HCT116 (cell line): ENCODE measurements at regions not wholly inside any gene's neighbourhood (a gene's known extent, or its start where the extent isn't known, plus 50 kb on each side); places are given as distances from the start of the nearest gene placed in this dataset.

Experiments
- ATAC-seq: fragments of 200-7000 bp; cut with Tn5 transposase; 2 replicates; pipeline ENCODE4 v1.9.1; 2020; ENCODE audit warnings: mild to moderate bottlenecking, moderate library complexity
- BruUV-seq: library from RNA; stranded (reverse); fragments of 400-500 nt; replicated peaks from 2 replicates; lab custom pipeline; 2021; lab: Mats Ljungman, UMichigan
- CTCF ChIA-PET: fragments of 300-600 bp; sonication (Branson Sonifier 250); formaldehyde crosslinking; loops from one replicate; lab custom pipeline; 2021; ENCODE audit warnings: antibody characterized with exemption; lab: Charles Lee
- POLR2A ChIA-PET: fragments of 300-600, 350-600 bp; sonication (Branson Sonifier 250); formaldehyde crosslinking; loops from one replicate; lab custom pipeline; 2021; ENCODE audit warnings: antibody characterized with exemption; lab: Charles Lee
- RAD21 ChIA-PET, 2 experiments: fragments of 300-600 bp; sonication (Branson Sonifier 250); formaldehyde crosslinking; loops; one replicate each; lab custom pipeline; 2023; ENCODE audit warnings: low total read pairs in 2 of 2; ENCODE audit not compliant: uncharacterized antibody in 2 of 2, unreplicated experiment in 2 of 2, low non-redundant PET in 1 of 2; lab: Charles Lee
- DNase-seq: peaks from one replicate; pipeline ENCODE4 v3.0.0-alpha.2; 2010; ENCODE audit warnings: low read depth, low spot score
- H2AFZ ChIP-seq: fragments of 200-600 bp; shearing (Covaris generic), sonication (generic); 2 replicates; pipeline ENCODE4 v1.6.1; 2017; ENCODE audit warnings: low read depth, mixed run types, mixed read lengths, antibody characterized with exemption, low read length; ENCODE audit not compliant: poor library complexity, severe bottlenecking
- H3K27ac ChIP-seq: 2 replicates; pipeline ENCODE4 v1.5.1; 2012; ENCODE audit warnings: low read depth, low read length
- H3K27me3 ChIP-seq: fragments of 200-600 bp; sonication (generic); 2 replicates; pipeline ENCODE4 v1.6.1; 2016; ENCODE audit warnings: mixed run types, low read length, mixed read lengths; ENCODE audit not compliant: insufficient read depth
- H3K36me3 ChIP-seq, 2 experiments: fragments of 200-500 bp in 1 of 2; fragments of 200-600 bp in 1 of 2; sonication (Bioruptor generic) in 1 of 2; sonication (generic) in 1 of 2; 2 replicates each; pipeline versions ENCODE4 v1.5.1 to v1.6.1; 2014 to 2016; ENCODE audit warnings: low read length in 2 of 2, inconsistent platforms in 1 of 2, mixed read lengths in 1 of 2, mixed run types in 1 of 2; ENCODE audit not compliant: insufficient read depth in 2 of 2, control insufficient read depth in 1 of 2
- H3K4me1 ChIP-seq, 2 experiments: fragments of 200-600 bp in 1 of 2; sonication (generic) in 1 of 2; 2 replicates each; pipeline versions ENCODE4 v1.5.1 to v1.6.1; 2012 to 2017; ENCODE audit warnings: low read length in 2 of 2, inconsistent platforms in 1 of 2, mild to moderate bottlenecking in 1 of 2, mixed read lengths in 1 of 2, mixed run types in 1 of 2, moderate library complexity in 1 of 2; ENCODE audit not compliant: insufficient read depth in 2 of 2, control insufficient read depth in 1 of 2
- H3K4me2 ChIP-seq: fragments of 200-600 bp; sonication (generic); 2 replicates; pipeline ENCODE4 v1.6.1; 2017; ENCODE audit warnings: mixed run types, low read length, mixed read lengths
- H3K4me3 ChIP-seq, 2 experiments: fragments of 200-600 bp in 1 of 2; sonication (generic) in 1 of 2; replicated peaks in 1 of 2; 2 replicates each; pipeline ENCODE4 v1.5.1; 2011 to 2016; ENCODE audit warnings: low read length in 2 of 2, control low read depth in 1 of 2, low read depth in 1 of 2, mild to moderate bottlenecking in 1 of 2, mixed read lengths in 1 of 2, mixed run types in 1 of 2
- H3K79me2 ChIP-seq: fragments of 200-600 bp; sonication (generic); 2 replicates; pipeline ENCODE4 v1.6.1; 2017; ENCODE audit warnings: mild to moderate bottlenecking, mixed run types, low read length, moderate library complexity, mixed read lengths; ENCODE audit not compliant: insufficient read depth
- H3K9ac ChIP-seq: fragments of 200-600 bp; sonication (generic); 2 replicates; pipeline ENCODE4 v1.6.1; 2016; ENCODE audit warnings: low read length, mixed read lengths
- H3K9me2 ChIP-seq: fragments of 200-600 bp; sonication (generic), shearing (Covaris generic); 2 replicates; pipeline ENCODE4 v1.6.1; 2017; ENCODE audit warnings: mixed run types, mild to moderate bottlenecking, moderate library complexity; ENCODE audit not compliant: insufficient read depth
- H3K9me3 ChIP-seq, 2 experiments: fragments of 200-500 bp in 1 of 2; fragments of 200-600 bp in 1 of 2; sonication (Bioruptor generic) in 1 of 2; sonication (generic) in 1 of 2; 2 replicates each; pipeline ENCODE4 v1.6.1; 2014 to 2017; ENCODE audit warnings: low read length in 2 of 2, mixed read lengths in 2 of 2, inconsistent platforms in 1 of 2, low read depth in 1 of 2, mild to moderate bottlenecking in 1 of 2, mixed run types in 1 of 2, moderate library complexity in 1 of 2; ENCODE audit not compliant: control insufficient read depth in 1 of 2, insufficient read depth in 1 of 2
- H4K20me1 ChIP-seq: fragments of 200-600 bp; sonication (generic), shearing (Covaris generic); 2 replicates; pipeline ENCODE4 v1.6.1; 2017; ENCODE audit warnings: mixed run types, mild to moderate bottlenecking, moderate library complexity; ENCODE audit not compliant: insufficient read depth
- ATF3 ChIP-seq: IDR thresholded peaks from 2 replicates; pipeline ENCODE4 v1.6.1; 2012
- CEBPB ChIP-seq: IDR thresholded peaks from 2 replicates; pipeline ENCODE4 v1.6.1; 2012; ENCODE audit warnings: low read depth
- EZH2 ChIP-seq: fragments of 200-600 bp; sonication (generic); IDR thresholded peaks from 2 replicates; pipeline ENCODE4 v1.6.1; 2017; ENCODE audit warnings: antibody characterized with exemption, mixed run types
- EZH2phosphoT487 ChIP-seq: fragments of 200-600 bp; IDR thresholded peaks from 2 replicates; pipeline ENCODE4 v1.6.1; 2018; ENCODE audit warnings: antibody characterized with exemption, borderline replicate concordance
- FOSL1 ChIP-seq: IDR thresholded peaks from 2 replicates; pipeline ENCODE4 v1.6.1; 2012; ENCODE audit warnings: low read depth
- JUND ChIP-seq: IDR thresholded peaks from 2 replicates; pipeline ENCODE4 v1.6.1; 2012
- POLR2A ChIP-seq: IDR thresholded peaks from 2 replicates; pipeline ENCODE4 v1.7.0; 2011; ENCODE audit warnings: borderline replicate concordance; ENCODE audit not compliant: insufficient read depth, insufficient read length; ENCODE audit errors: extremely low read depth
- POLR2AphosphoS5 ChIP-seq: IDR thresholded peaks from 2 replicates; pipeline ENCODE4 v1.6.1; 2011; ENCODE audit warnings: mild to moderate bottlenecking, low read depth, low read length, moderate library complexity
- RAD21 ChIP-seq: IDR thresholded peaks from 2 replicates; pipeline ENCODE4 v1.6.1; 2012; ENCODE audit warnings: low read depth, mild to moderate bottlenecking
- SP1 ChIP-seq: IDR thresholded peaks from 2 replicates; pipeline ENCODE4 v1.6.1; 2012; ENCODE audit warnings: low read depth
- SRF ChIP-seq: IDR thresholded peaks from 2 replicates; pipeline ENCODE4 v1.6.1; 2012; ENCODE audit warnings: low read depth
- TCF7L2 ChIP-seq: IDR thresholded peaks from 2 replicates; pipeline ENCODE4 v1.7.0; 2011; ENCODE audit warnings: borderline replicate concordance, inconsistent platforms; ENCODE audit not compliant: insufficient read depth, insufficient read length; ENCODE audit errors: extremely low read depth
- YY1 ChIP-seq: IDR thresholded peaks from 2 replicates; pipeline ENCODE4 v1.6.1; 2011; ENCODE audit warnings: low read length, low read depth, moderate library complexity, mild to moderate bottlenecking; ENCODE audit not compliant: insufficient replicate concordance; ENCODE audit errors: extremely low read depth
- ZFX ChIP-seq: fragments of 450-650 bp; IDR thresholded peaks from 2 replicates; pipeline ENCODE4 v1.6.1; 2017
- intact Hi-C: fragments of 100-400 bp; cut with micrococcal nuclease; formaldehyde crosslinking; loops from 2 replicates; pipeline ENCODE4 v1.10.0; 2022
- TF ChIP-seq, protein P1 (sequence below): IDR thresholded peaks from 2 replicates; pipeline ENCODE4 v1.6.1; 2011; ENCODE audit warnings: mild to moderate bottlenecking, low read length, moderate library complexity; ENCODE audit not compliant: insufficient replicate concordance; ENCODE audit errors: extremely low read depth
- TF ChIP-seq, protein P2 (sequence below): IDR thresholded peaks from 2 replicates; pipeline ENCODE4 v1.6.1; 2012
- TF ChIP-seq, protein P3 (sequence below): IDR thresholded peaks from 2 replicates; pipeline ENCODE4 v1.6.1; 2012; ENCODE audit warnings: low read depth
- TF ChIP-seq, protein P4 (sequence below), 3 experiments: fragments of 200-600 bp in 1 of 3; sonication (generic) in 1 of 3; IDR thresholded peaks in 2 of 3; conservative IDR thresholded peaks in 1 of 3; 2 replicates each; pipeline ENCODE4 v1.5.1; 2012 to 2017; ENCODE audit warnings: low read depth in 2 of 3, low read length in 2 of 3, antibody characterized with exemption in 1 of 3, borderline replicate concordance in 1 of 3, control low read depth in 1 of 3, mild to moderate bottlenecking in 1 of 3, mixed read lengths in 1 of 3, mixed run types in 1 of 3, moderate library complexity in 1 of 3; ENCODE audit not compliant: insufficient read depth in 1 of 3

DNA sequence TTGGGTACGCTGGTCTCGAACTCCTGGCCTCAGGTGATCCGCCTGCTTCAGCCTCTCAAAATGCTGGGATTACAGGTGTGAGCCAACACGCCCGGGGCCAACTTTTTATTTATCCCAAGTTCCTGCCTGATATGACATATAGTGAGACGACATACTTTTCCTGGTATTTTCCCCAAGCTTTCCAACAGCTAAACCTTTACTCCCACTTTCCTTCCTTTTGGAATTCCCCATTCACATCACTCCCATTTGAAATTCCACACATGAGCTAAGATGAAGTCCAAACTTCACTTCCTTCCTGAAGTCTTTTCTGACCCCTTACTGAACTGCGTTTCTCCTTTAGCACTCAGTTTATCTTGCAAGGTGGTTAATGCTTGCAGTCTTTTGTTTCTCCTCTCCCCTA lies 64.1 kb downstream of the S1PR1 start:
- POLR2A ChIA-PET, result no interaction called here
- peaks cover 7% of the 10 kb centered on the region; the same call in 1 of the 2 replicates for H3K27me3 ChIP-seq
- no peak for TF ChIP-seq ZFX
- TF ChIP-seq, protein P1, sequence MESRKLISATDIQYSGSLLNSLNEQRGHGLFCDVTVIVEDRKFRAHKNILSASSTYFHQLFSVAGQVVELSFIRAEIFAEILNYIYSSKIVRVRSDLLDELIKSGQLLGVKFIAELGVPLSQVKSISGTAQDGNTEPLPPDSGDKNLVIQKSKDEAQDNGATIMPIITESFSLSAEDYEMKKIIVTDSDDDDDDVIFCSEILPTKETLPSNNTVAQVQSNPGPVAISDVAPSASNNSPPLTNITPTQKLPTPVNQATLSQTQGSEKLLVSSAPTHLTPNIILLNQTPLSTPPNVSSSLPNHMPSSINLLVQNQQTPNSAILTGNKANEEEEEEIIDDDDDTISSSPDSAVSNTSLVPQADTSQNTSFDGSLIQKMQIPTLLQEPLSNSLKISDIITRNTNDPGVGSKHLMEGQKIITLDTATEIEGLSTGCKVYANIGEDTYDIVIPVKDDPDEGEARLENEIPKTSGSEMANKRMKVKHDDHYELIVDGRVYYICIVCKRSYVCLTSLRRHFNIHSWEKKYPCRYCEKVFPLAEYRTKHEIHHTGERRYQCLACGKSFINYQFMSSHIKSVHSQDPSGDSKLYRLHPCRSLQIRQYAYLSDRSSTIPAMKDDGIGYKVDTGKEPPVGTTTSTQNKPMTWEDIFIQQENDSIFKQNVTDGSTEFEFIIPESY, result no peak
- TF ChIP-seq TCF7L2, result no peak
- TF ChIP-seq SP1, result no peak
- TF ChIP-seq, protein P2, sequence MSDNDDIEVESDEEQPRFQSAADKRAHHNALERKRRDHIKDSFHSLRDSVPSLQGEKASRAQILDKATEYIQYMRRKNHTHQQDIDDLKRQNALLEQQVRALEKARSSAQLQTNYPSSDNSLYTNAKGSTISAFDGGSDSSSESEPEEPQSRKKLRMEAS, result no peak
- TF ChIP-seq SRF, result no peak
- TF ChIP-seq POLR2A, result no peak
- no peak for TF ChIP-seq JUND
- no peak for TF ChIP-seq CEBPB
- TF ChIP-seq EZH2phosphoT487, result no peak
- no peak for TF ChIP-seq YY1
- TF ChIP-seq, protein P3, sequence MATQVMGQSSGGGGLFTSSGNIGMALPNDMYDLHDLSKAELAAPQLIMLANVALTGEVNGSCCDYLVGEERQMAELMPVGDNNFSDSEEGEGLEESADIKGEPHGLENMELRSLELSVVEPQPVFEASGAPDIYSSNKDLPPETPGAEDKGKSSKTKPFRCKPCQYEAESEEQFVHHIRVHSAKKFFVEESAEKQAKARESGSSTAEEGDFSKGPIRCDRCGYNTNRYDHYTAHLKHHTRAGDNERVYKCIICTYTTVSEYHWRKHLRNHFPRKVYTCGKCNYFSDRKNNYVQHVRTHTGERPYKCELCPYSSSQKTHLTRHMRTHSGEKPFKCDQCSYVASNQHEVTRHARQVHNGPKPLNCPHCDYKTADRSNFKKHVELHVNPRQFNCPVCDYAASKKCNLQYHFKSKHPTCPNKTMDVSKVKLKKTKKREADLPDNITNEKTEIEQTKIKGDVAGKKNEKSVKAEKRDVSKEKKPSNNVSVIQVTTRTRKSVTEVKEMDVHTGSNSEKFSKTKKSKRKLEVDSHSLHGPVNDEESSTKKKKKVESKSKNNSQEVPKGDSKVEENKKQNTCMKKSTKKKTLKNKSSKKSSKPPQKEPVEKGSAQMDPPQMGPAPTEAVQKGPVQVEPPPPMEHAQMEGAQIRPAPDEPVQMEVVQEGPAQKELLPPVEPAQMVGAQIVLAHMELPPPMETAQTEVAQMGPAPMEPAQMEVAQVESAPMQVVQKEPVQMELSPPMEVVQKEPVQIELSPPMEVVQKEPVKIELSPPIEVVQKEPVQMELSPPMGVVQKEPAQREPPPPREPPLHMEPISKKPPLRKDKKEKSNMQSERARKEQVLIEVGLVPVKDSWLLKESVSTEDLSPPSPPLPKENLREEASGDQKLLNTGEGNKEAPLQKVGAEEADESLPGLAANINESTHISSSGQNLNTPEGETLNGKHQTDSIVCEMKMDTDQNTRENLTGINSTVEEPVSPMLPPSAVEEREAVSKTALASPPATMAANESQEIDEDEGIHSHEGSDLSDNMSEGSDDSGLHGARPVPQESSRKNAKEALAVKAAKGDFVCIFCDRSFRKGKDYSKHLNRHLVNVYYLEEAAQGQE, result no peak
- TF ChIP-seq, protein P4, sequence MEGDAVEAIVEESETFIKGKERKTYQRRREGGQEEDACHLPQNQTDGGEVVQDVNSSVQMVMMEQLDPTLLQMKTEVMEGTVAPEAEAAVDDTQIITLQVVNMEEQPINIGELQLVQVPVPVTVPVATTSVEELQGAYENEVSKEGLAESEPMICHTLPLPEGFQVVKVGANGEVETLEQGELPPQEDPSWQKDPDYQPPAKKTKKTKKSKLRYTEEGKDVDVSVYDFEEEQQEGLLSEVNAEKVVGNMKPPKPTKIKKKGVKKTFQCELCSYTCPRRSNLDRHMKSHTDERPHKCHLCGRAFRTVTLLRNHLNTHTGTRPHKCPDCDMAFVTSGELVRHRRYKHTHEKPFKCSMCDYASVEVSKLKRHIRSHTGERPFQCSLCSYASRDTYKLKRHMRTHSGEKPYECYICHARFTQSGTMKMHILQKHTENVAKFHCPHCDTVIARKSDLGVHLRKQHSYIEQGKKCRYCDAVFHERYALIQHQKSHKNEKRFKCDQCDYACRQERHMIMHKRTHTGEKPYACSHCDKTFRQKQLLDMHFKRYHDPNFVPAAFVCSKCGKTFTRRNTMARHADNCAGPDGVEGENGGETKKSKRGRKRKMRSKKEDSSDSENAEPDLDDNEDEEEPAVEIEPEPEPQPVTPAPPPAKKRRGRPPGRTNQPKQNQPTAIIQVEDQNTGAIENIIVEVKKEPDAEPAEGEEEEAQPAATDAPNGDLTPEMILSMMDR (IDR thresholded peaks at IDR 0.05 in 2 of 3, conservative IDR thresholded peaks at IDR 0.05 in 1 of 3; ENCODE audit: borderline replicate concordance in 1 of 3, insufficient read depth in 1 of 3, low read depth in 2 of 3, low read length in 2 of 3), result no peak
- TF ChIP-seq RAD21, result no peak
- no peak for TF ChIP-seq FOSL1
- TF ChIP-seq ATF3, result no peak
- no peak for TF ChIP-seq POLR2AphosphoS5
- TF ChIP-seq EZH2, result no peak
- no peaks in the 10 kb centered on the region for H3K36me3 ChIP-seq
- no peaks in the 10 kb centered on the region for H4K20me1 ChIP-seq
- H3K9me3 ChIP-seq, result no peaks in the 10 kb centered on the region
- CTCF ChIA-PET, result interaction anchor here (1.6 kb wide), 2 partner anchors 8 to 57 kb away, joined by 5 to 11 read pairs; no protein-coding TSS in a partner anchor
- no peak overlapping the region for H3K4me3 ChIP-seq
- no peak overlapping the region for H2AFZ ChIP-seq
- no peak for ATAC-seq
- H3K4me2 ChIP-seq, result no peak overlapping the region
- H3K9me2 ChIP-seq, result no peaks in the 10 kb centered on the region
- no peaks in the 10 kb centered on the region for H3K79me2 ChIP-seq
- H3K27ac ChIP-seq, result no peak overlapping the region
- no peak for DNase-seq
- intact Hi-C loops, result no loop called here
- H3K9ac ChIP-seq, result no peak overlapping the region
- BruUV-seq, result no TSS peak
- no peaks in the 10 kb centered on the region for H3K4me1 ChIP-seq
- RAD21 ChIA-PET, result no interaction called here
